ENCODE measurements at regions not wholly inside any gene's neighbourhood (a gene's known extent, or its start where the extent isn't known, plus 50 kb on each side); places are given as distances from the start of the nearest gene placed in this dataset.

GRCh38 chr1:90133133-90133532, 138.2 kb downstream of the ZNF326 start:
- no peak overlapping the region for H3K9ac ChIP-seq (ENCODE audit: low read length)
- H3K4me3 ChIP-seq (ENCODE audit: low read length), result no peak overlapping the region
- no peaks in the 10 kb centered on the region for H3K9me3 ChIP-seq (ENCODE audit: control insufficient read depth, low read length)
- peaks cover 42% of the 10 kb centered on the region for H3K27me3 ChIP-seq (replicated peaks; ENCODE audit: control insufficient read depth, insufficient read depth, low read length)
- H3K4me1 ChIP-seq (ENCODE audit: control insufficient read depth, insufficient read depth, low read length), result no peaks in the 10 kb centered on the region
- H3K36me3 ChIP-seq (ENCODE audit: control insufficient read depth, insufficient read depth, low read length, severe bottlenecking), result no peaks in the 10 kb centered on the region
- peak; percentile 32 for DNase-seq (ENCODE audit: low read depth)

- H3K4me1 ChIP-seq (ENCODE audit: control insufficient read depth, insufficient read depth, low read length), result no peaks in the 10 kb centered on the region
- no peaks in the 10 kb centered on the region for H3K9me3 ChIP-seq (ENCODE audit: control insufficient read depth, low read length)
- DNase-seq (ENCODE audit: low read depth), result no peak
- H3K9ac ChIP-seq (ENCODE audit: low read length), result no peak overlapping the region
- no peak overlapping the region for H3K4me3 ChIP-seq (ENCODE audit: low read length)
- H3K36me3 ChIP-seq (ENCODE audit: control insufficient read depth, insufficient read depth, low read length, severe bottlenecking), result no peaks in the 10 kb centered on the region
- H3K27me3 ChIP-seq (replicated peaks; ENCODE audit: control insufficient read depth, insufficient read depth, low read length), result peaks cover 42% of the 10 kb centered on the region
Measured at GRCh38 chr1:90132306-90132705, 137.4 kb downstream of the ZNF326 start.

DNA sequence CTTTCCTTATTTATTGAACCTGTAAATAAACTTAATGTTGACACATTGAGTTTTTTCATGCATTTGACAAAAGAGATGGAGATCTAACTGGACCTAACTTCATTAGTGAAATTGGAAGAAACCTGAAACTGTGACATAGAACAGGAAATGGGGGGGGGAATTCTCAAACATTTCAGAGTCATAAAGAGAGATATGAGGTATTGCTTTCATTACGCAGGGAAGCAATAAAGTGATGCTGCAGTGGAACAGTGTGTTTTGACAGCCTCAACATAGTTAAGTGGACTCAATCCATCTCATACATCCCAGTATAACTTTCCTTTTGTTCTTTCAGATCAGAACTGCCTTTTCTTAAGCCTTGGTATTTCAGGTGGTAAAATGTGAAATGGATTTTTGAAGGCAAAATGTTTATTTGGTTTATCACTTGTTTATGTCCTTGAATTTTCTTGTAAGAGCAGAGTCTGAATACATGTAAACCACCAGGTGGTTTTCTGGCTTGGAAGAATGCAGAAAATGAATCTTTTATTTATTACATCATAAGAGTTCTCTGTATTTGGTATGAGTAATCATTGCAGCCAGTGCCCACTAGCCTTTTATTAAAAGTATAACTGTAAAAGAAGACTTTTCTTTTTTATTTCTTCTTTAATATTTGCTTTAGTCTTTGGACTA, 132.5 kb downstream of the ZNF326 start:
- Histone ChIP-seq H3K4me3 (ENCODE audit: low read length) (no peak overlapping the region), H3K9ac (ENCODE audit: low read length) (no peak overlapping the region), H3K27me3 (replicated peaks; ENCODE audit: control insufficient read depth, insufficient read depth, low read length) (peaks cover 29% of the 10 kb centered on the region), H3K4me1 (ENCODE audit: control insufficient read depth, insufficient read depth, low read length) (no peaks in the 10 kb centered on the region), H3K36me3 (ENCODE audit: control insufficient read depth, insufficient read depth, low read length, severe bottlenecking) (no peaks in the 10 kb centered on the region), H3K9me3 (ENCODE audit: control insufficient read depth, low read length) (no peaks in the 10 kb centered on the region)
- no peak for DNase-seq (ENCODE audit: low read depth)

DNA sequence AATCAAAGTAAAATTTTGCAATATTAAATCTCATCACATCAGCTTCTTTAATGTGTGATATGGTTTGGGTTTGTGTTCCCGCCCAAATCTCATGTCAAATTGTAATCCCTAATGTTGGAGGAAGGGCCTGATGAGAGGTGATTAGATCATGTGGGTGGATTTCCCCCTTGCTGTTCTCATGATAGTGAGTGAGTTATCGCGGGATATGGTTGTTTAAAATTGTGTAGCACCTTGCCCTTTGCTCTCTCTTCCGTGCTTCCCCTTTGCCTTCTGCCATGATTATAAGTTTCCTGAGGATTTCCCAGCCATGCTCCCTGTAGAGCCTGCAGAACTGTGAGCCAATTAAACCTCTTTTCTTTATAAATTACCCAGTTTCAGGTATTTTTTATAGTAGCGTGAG, 131.9 kb downstream of the ZNF326 start:
- Histone ChIP-seq H3K27me3 (replicated peaks; ENCODE audit: control insufficient read depth, insufficient read depth, low read length) (peaks cover 24% of the 10 kb centered on the region), H3K9me3 (ENCODE audit: control insufficient read depth, low read length) (no peaks in the 10 kb centered on the region), H3K36me3 (ENCODE audit: control insufficient read depth, insufficient read depth, low read length, severe bottlenecking) (no peaks in the 10 kb centered on the region), H3K4me3 (ENCODE audit: low read length) (no peak overlapping the region), H3K4me1 (ENCODE audit: control insufficient read depth, insufficient read depth, low read length) (no peaks in the 10 kb centered on the region), H3K9ac (ENCODE audit: low read length) (no peak overlapping the region)
- no peak for DNase-seq (ENCODE audit: low read depth)

GRCh38 chr1:90122654-90123340, 127.9 kb downstream of the ZNF326 start:
- no peaks in the 10 kb centered on the region for H3K36me3 ChIP-seq (ENCODE audit: control insufficient read depth, insufficient read depth, low read length, severe bottlenecking)
- DNase-seq (ENCODE audit: low read depth), result no peak
- H3K9me3 ChIP-seq (ENCODE audit: control insufficient read depth, low read length), result peaks cover 4% of the 10 kb centered on the region

DNA sequence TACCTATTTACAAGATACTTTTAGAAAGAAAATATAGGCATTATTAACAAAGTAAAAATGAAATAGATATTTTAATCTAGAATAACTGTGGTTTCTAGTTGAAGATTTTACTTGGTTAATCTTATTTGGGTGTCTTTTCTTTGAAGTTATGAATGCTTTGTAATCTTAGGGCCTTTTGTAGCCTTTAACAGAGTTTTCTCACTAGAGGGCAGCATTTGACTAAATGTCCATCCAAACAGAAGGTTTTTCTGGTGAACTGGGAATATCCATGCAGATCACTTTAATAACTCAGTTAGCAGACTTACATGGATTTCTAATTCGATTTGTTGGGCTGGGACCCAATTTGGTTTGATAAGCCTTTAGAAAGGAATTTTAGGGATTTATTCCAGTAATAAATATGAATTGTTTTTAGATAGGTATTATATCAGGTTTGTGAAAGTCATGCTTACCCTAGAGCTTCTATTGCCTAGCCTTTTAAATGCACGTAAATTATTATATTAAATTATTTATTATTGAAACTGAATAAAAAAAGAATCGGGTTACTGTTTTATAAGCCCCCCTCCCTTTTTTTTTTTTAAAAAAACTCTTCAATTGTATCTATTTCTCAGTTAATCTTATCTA, 119.7 kb downstream of the ZNF326 start:
- H3K36me3 ChIP-seq (ENCODE audit: control insufficient read depth, insufficient read depth, low read length, severe bottlenecking), result no peaks in the 10 kb centered on the region
- peaks cover 24% of the 10 kb centered on the region for H3K27me3 ChIP-seq (replicated peaks; ENCODE audit: control insufficient read depth, insufficient read depth, low read length)
- no peak overlapping the region for H3K9ac ChIP-seq (ENCODE audit: low read length)
- peak; percentile 82 for DNase-seq (ENCODE audit: low read depth)
- no peaks in the 10 kb centered on the region for H3K9me3 ChIP-seq (ENCODE audit: control insufficient read depth, low read length)
- no peak overlapping the region for H3K4me3 ChIP-seq (ENCODE audit: low read length)
- no peaks in the 10 kb centered on the region for H3K4me1 ChIP-seq (ENCODE audit: control insufficient read depth, insufficient read depth, low read length)

More at GRCh38 chr1:90122654-90123340, 127.9 kb downstream of the ZNF326 start:
- no peak overlapping the region for H3K9ac ChIP-seq (ENCODE audit: low read length)
- no peak overlapping the region for H3K4me3 ChIP-seq (ENCODE audit: low read length)
- H3K27me3 ChIP-seq (replicated peaks; ENCODE audit: control insufficient read depth, insufficient read depth, low read length), result peaks cover 5% of the 10 kb centered on the region
- H3K4me1 ChIP-seq (ENCODE audit: control insufficient read depth, insufficient read depth, low read length), result no peaks in the 10 kb centered on the region

DNA sequence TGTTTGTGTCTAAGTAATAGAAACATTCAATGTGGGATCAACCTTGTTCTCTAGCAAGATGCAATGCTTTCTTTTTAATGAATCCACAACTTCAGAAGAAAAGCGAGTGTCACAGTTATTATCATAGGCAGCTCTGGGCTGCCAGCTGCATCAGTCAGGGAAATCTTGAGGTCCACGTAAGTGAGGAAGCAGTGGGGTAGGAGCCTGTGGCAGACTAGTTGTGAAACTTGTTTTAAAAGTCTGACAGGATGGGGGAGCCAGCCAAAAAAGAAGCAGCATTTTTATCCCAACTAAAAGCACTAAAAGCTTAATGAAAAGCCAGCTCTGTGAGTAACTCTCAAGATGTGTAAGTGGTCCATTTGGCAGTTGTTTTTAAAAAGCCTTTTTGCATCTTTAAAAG, 113.1 kb downstream of the ZNF326 start:
- Histone ChIP-seq H3K9ac (ENCODE audit: low read length) (no peak overlapping the region), H3K4me3 (ENCODE audit: low read length) (no peak overlapping the region), H3K4me1 (ENCODE audit: control insufficient read depth, insufficient read depth, low read length) (no peaks in the 10 kb centered on the region), H3K27me3 (replicated peaks; ENCODE audit: control insufficient read depth, insufficient read depth, low read length) (peaks cover 21% of the 10 kb centered on the region), H3K36me3 (ENCODE audit: control insufficient read depth, insufficient read depth, low read length, severe bottlenecking) (no peaks in the 10 kb centered on the region), H3K9me3 (ENCODE audit: control insufficient read depth, low read length) (no peaks in the 10 kb centered on the region)
- DNase-seq (ENCODE audit: low read depth), result no peak

- DNase-seq (ENCODE audit: low read depth), result no peak
- no peaks in the 10 kb centered on the region for H3K36me3 ChIP-seq (ENCODE audit: control insufficient read depth, insufficient read depth, low read length, severe bottlenecking)
Measured at GRCh38 chr1:90106311-90106710, 111.4 kb downstream of the ZNF326 start.

DNA sequence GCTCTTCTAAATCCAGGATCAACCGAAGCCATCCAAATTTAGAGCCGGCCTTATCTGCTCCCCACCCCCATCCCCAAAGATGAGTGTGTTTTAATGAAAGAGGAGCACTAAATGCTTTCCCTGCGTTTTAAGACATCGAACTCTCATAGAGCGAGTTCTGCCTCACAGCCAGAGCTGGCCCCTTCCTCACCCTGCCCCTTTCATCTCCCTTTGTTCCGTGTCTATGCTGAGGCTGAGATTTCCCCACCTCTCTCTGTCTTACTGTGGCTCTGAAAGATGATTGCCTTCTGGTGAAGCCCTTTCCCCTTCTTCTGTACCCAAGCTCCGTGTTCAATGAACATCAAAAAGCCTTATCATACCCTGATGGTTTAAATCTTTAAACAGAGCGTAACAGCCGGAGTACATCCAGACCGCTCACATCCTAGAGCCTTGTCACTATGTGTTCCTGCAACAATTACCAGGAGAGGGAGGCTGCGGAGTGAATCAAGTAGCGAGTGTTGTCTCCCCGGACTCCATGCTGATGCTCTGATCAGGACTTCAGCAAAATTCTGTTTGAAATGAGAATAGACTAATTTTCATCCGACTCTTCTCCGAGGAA, 110.1 kb downstream of the ZNF326 start:
- Histone ChIP-seq H3K4me1 (ENCODE audit: control insufficient read depth, insufficient read depth, low read length) (no peaks in the 10 kb centered on the region), H3K36me3 (ENCODE audit: control insufficient read depth, insufficient read depth, low read length, severe bottlenecking) (no peaks in the 10 kb centered on the region), H3K27me3 (replicated peaks; ENCODE audit: control insufficient read depth, insufficient read depth, low read length) (peaks cover 21% of the 10 kb centered on the region), H3K4me3 (ENCODE audit: low read length) (no peak overlapping the region), H3K9ac (ENCODE audit: low read length) (no peak overlapping the region), H3K9me3 (ENCODE audit: control insufficient read depth, low read length) (no peaks in the 10 kb centered on the region)
- no peak for DNase-seq (ENCODE audit: low read depth)

More at GRCh38 chr1:90106311-90106710, 111.4 kb downstream of the ZNF326 start:
- Histone ChIP-seq H3K4me1 (ENCODE audit: control insufficient read depth, insufficient read depth, low read length) (no peaks in the 10 kb centered on the region), H3K27me3 (replicated peaks; ENCODE audit: control insufficient read depth, insufficient read depth, low read length) (peaks cover 21% of the 10 kb centered on the region), H3K9me3 (ENCODE audit: control insufficient read depth, low read length) (no peaks in the 10 kb centered on the region), H3K4me3 (ENCODE audit: low read length) (no peak overlapping the region), H3K9ac (ENCODE audit: low read length) (no peak overlapping the region)

GRCh38 chr1:90100566-90100965, 105.7 kb downstream of the ZNF326 start:
- no peak overlapping the region for H3K9ac ChIP-seq (ENCODE audit: low read length)
- no peaks in the 10 kb centered on the region for H3K36me3 ChIP-seq (ENCODE audit: control insufficient read depth, insufficient read depth, low read length, severe bottlenecking)
- no peak overlapping the region for H3K4me3 ChIP-seq (ENCODE audit: low read length)
- H3K27me3 ChIP-seq (replicated peaks; ENCODE audit: control insufficient read depth, insufficient read depth, low read length), result peaks cover 14% of the 10 kb centered on the region
- DNase-seq (ENCODE audit: low read depth), result peak; percentile 2
- H3K4me1 ChIP-seq (ENCODE audit: control insufficient read depth, insufficient read depth, low read length), result no peaks in the 10 kb centered on the region
- H3K9me3 ChIP-seq (ENCODE audit: control insufficient read depth, low read length), result peaks cover 7% of the 10 kb centered on the region

- Histone ChIP-seq H3K4me1 (ENCODE audit: control insufficient read depth, insufficient read depth, low read length) (peaks cover 8% of the 10 kb centered on the region), H3K9me3 (ENCODE audit: control insufficient read depth, low read length) (peaks cover 16% of the 10 kb centered on the region), H3K27me3 (replicated peaks; ENCODE audit: control insufficient read depth, insufficient read depth, low read length) (peaks cover 4% of the 10 kb centered on the region), H3K4me3 (ENCODE audit: low read length) (no peak overlapping the region), H3K36me3 (ENCODE audit: control insufficient read depth, insufficient read depth, low read length, severe bottlenecking) (no peaks in the 10 kb centered on the region), H3K9ac (ENCODE audit: low read length) (no peak overlapping the region)
- no peak for DNase-seq (ENCODE audit: low read depth)
Measured at GRCh38 chr1:90092441-90092840, 97.5 kb downstream of the ZNF326 start.

All from adipocyte (in vitro differentiated cells).